Panc1 (cell line): ENCODE measurements at regions not wholly inside any gene's neighbourhood (a gene's known extent, or its start where the extent isn't known, plus 50 kb on each side); places are given as distances from the start of the nearest gene placed in this dataset.

Experiments
- ATAC-seq: fragments of 200-7000 bp; cut with Tn5 transposase; 2 replicates; pipeline ENCODE4 v1.9.1; 2020; ENCODE audit warnings: mild to moderate bottlenecking, moderate library complexity
- BruUV-seq: library from RNA; stranded (reverse); fragments of 400-500 nt; replicated peaks from 2 replicates; lab custom pipeline; 2021; lab: Mats Ljungman, UMichigan
- CTCF ChIA-PET: fragments of 300-600 bp; sonication (Branson Sonifier 250); formaldehyde crosslinking; loops from one replicate; lab custom pipeline; 2022; ENCODE audit warnings: antibody characterized with exemption; lab: Charles Lee
- POLR2A ChIA-PET: fragments of 300-600 bp; sonication (Branson Sonifier 250); formaldehyde crosslinking; loops from one replicate; lab custom pipeline; 2022; ENCODE audit warnings: antibody characterized with exemption; lab: Charles Lee
- DNase-seq: peaks from one replicate; pipeline ENCODE4 v3.0.0-alpha.2; 2010; ENCODE audit warnings: low read depth, low spot score
- H3K27ac ChIP-seq: 2 replicates; pipeline ENCODE4 v1.5.1; 2011; ENCODE audit warnings: mild to moderate bottlenecking, low read length, inconsistent platforms
- H3K27me3 ChIP-seq: fragments of 200-500 bp; sonication (Bioruptor generic); 2 replicates; pipeline ENCODE4 v1.6.0; 2014; ENCODE audit warnings: low read length, inconsistent platforms; ENCODE audit not compliant: control insufficient read depth, insufficient read depth
- H3K36me3 ChIP-seq: fragments of 200-500 bp; sonication (Bioruptor generic); 2 replicates; pipeline ENCODE4 v1.5.1; 2014; ENCODE audit warnings: inconsistent platforms, mild to moderate bottlenecking, low read length, moderate library complexity; ENCODE audit not compliant: control insufficient read depth, insufficient read depth
- H3K4me1 ChIP-seq: 2 replicates; pipeline ENCODE4 v1.5.1; 2011; ENCODE audit warnings: inconsistent platforms, mild to moderate bottlenecking, low read length, moderate library complexity; ENCODE audit not compliant: control insufficient read depth, insufficient read depth
- H3K4me3 ChIP-seq, 2 experiments: 2 replicates each; pipeline ENCODE4 v1.5.1; 2011 to 2012; ENCODE audit warnings: low read depth in 2 of 2, low read length in 2 of 2, mild to moderate bottlenecking in 2 of 2, inconsistent platforms in 1 of 2, moderate library complexity in 1 of 2
- H3K9me3 ChIP-seq: fragments of 200-500 bp; sonication (Bioruptor generic); 2 replicates; pipeline ENCODE4 v1.5.1; 2014; ENCODE audit warnings: low read depth, mild to moderate bottlenecking, inconsistent platforms, low read length, moderate library complexity; ENCODE audit not compliant: control insufficient read depth, insufficient read depth
- POLR2AphosphoS5 ChIP-seq: IDR thresholded peaks from 2 replicates; pipeline ENCODE4 v1.6.1; 2012; ENCODE audit warnings: mild to moderate bottlenecking, low read depth, low read length, moderate library complexity
- REST ChIP-seq, 2 experiments: IDR thresholded peaks; 2 replicates each; pipeline ENCODE4 v1.6.1; 2011 to 2012; ENCODE audit warnings: low read depth in 2 of 2, control low read depth in 1 of 2, low read length in 1 of 2, mild to moderate bottlenecking in 1 of 2, moderate library complexity in 1 of 2; ENCODE audit not compliant: insufficient read depth in 1 of 2
- SIN3A ChIP-seq: IDR thresholded peaks from 2 replicates; pipeline ENCODE4 v1.6.1; 2012; ENCODE audit warnings: low read depth, mild to moderate bottlenecking, low read length, moderate library complexity, borderline replicate concordance; ENCODE audit not compliant: insufficient read depth
- TCF7L2 ChIP-seq: IDR thresholded peaks from 2 replicates; pipeline ENCODE4 v1.6.1; 2011; ENCODE audit warnings: mild to moderate bottlenecking, low read depth, low read length, inconsistent platforms
- in situ Hi-C: cut with HindIII; loops from 2 replicates; pipeline ENCODE4 v1.10.0; 2016; ENCODE audit warnings: low sequenced_read_pairs, low pct_unique_long_range_greater_than_20kb
- intact Hi-C: fragments of 100-400 bp; cut with micrococcal nuclease; formaldehyde crosslinking; loops from one replicate; pipeline ENCODE4 v1.10.0; 2022; ENCODE audit not compliant: unreplicated experiment
- TF ChIP-seq, protein P1 (sequence below): fragments of 450-650 bp; IDR thresholded peaks from 2 replicates; pipeline ENCODE4 v1.5.1; 2017; ENCODE audit warnings: mild to moderate bottlenecking

GRCh38 chr4:127141856-127142255, 490.9 kb upstream of the INTU start:
- in situ Hi-C loops (no loop called here), intact Hi-C loops (no loop called here)
- Histone ChIP-seq H3K4me3 (no peak overlapping the region), H3K36me3 (no peaks in the 10 kb centered on the region), H3K27me3 (no peaks in the 10 kb centered on the region), H3K9me3 (no peaks in the 10 kb centered on the region), H3K4me1 (no peaks in the 10 kb centered on the region), H3K27ac (no peak overlapping the region)
- DNase-seq (no peak), ATAC-seq (no peak)
- ChIA-PET POLR2A (no interaction called here), CTCF (no interaction called here)
- TF ChIP-seq REST (IDR thresholded peaks at IDR 0.05; ENCODE audit: insufficient read depth in 1 of 2, low read depth in 2 of 2, low read length in 1 of 2): no peak
- no peak for TF ChIP-seq SIN3A
- no peak for TF ChIP-seq POLR2AphosphoS5
- no peak for TF ChIP-seq TCF7L2
- TF ChIP-seq, protein P1, sequence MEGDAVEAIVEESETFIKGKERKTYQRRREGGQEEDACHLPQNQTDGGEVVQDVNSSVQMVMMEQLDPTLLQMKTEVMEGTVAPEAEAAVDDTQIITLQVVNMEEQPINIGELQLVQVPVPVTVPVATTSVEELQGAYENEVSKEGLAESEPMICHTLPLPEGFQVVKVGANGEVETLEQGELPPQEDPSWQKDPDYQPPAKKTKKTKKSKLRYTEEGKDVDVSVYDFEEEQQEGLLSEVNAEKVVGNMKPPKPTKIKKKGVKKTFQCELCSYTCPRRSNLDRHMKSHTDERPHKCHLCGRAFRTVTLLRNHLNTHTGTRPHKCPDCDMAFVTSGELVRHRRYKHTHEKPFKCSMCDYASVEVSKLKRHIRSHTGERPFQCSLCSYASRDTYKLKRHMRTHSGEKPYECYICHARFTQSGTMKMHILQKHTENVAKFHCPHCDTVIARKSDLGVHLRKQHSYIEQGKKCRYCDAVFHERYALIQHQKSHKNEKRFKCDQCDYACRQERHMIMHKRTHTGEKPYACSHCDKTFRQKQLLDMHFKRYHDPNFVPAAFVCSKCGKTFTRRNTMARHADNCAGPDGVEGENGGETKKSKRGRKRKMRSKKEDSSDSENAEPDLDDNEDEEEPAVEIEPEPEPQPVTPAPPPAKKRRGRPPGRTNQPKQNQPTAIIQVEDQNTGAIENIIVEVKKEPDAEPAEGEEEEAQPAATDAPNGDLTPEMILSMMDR: no peak
- no TSS peak for BruUV-seq

DNA sequence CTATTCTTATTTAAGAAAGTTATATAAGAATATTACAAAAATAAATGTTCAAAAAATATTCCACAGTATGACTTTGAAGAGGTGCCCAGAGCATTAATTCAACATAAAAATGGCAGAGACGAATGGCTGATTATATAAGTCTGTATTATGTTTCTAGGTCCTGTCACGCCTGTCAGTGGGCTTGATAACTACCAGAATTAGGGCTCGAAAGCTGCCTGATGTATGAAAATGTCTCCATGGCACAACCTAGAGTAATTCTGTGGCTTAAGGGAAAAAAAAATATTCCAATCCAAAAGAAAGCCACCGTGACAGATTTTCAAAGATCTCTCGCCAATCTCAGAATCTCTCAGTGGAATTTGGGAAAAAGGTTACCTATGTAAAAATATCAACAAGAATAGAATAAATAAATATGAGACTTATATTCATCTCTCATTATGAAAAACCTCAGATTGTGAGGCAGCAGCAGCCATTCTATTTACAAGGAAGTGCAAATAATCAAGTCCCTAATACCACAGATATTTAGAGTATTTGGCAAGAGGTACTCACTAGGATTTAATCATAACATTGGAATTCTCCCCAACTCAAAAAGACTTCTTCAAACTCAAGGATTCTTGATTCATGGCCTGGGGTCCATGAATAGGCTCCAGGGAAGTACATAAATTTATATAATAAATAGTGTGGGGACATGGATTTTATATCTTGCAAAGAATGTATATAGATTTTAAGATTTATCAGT, 489.1 kb upstream of the INTU start:
- ATAC-seq (no peak), DNase-seq (no peak)
- no peaks in the 10 kb centered on the region for H3K4me1 ChIP-seq
- H3K27ac ChIP-seq: no peak overlapping the region
- ChIA-PET POLR2A (no interaction called here), CTCF (no interaction called here)
- no peaks in the 10 kb centered on the region for H3K9me3 ChIP-seq
- H3K36me3 ChIP-seq: no peaks in the 10 kb centered on the region
- no peak overlapping the region for H3K4me3 ChIP-seq
- intact Hi-C loops: no loop called here
- BruUV-seq: no TSS peak
- in situ Hi-C loops: no loop called here
- H3K27me3 ChIP-seq: no peaks in the 10 kb centered on the region
- TF ChIP-seq POLR2AphosphoS5: no peak
- TF ChIP-seq REST (IDR thresholded peaks at IDR 0.05; ENCODE audit: insufficient read depth in 1 of 2, low read depth in 2 of 2, low read length in 1 of 2): no peak
- no peak for TF ChIP-seq SIN3A
- TF ChIP-seq, protein P1: no peak
- no peak for TF ChIP-seq TCF7L2
